NT2/D1 (cell line): ENCODE measurements at regions not wholly inside any gene's neighbourhood (a gene's known extent, or its start where the extent isn't known, plus 50 kb on each side); places are given as distances from the start of the nearest gene placed in this dataset.

Source experiments
- DNase-seq: peaks from one replicate; pipeline ENCODE4 v3.0.0-alpha.2; 2011; ENCODE audit warnings: low read depth, low spot score
- H3K27me3 ChIP-seq: 2 replicates; pipeline ENCODE4 v1.6.0; 2011; ENCODE audit warnings: mild to moderate bottlenecking; ENCODE audit not compliant: insufficient read length, insufficient read depth
- H3K36me3 ChIP-seq: 2 replicates; pipeline ENCODE4 v1.6.1; 2011; ENCODE audit warnings: mild to moderate bottlenecking, low read length, mixed read lengths; ENCODE audit not compliant: insufficient read depth, insufficient read length
- H3K4me1 ChIP-seq: 2 replicates; pipeline ENCODE4 v1.5.1; 2011; ENCODE audit not compliant: insufficient read depth, insufficient read length
- H3K4me3 ChIP-seq: 2 replicates; pipeline ENCODE4 v1.5.1; 2011; ENCODE audit warnings: low read depth; ENCODE audit not compliant: insufficient read length
- H3K9ac ChIP-seq: 2 replicates; pipeline ENCODE4 v1.6.0; 2011; ENCODE audit warnings: low read depth; ENCODE audit not compliant: insufficient read length
- H3K9me3 ChIP-seq: 2 replicates; pipeline ENCODE4 v1.5.1; 2011; ENCODE audit warnings: mild to moderate bottlenecking, low read length; ENCODE audit not compliant: insufficient read depth
- SUZ12 ChIP-seq: IDR thresholded peaks from 2 replicates; pipeline ENCODE4 v1.6.1; 2011; ENCODE audit not compliant: insufficient read length, insufficient read depth; ENCODE audit errors: extremely low read depth
- YY1 ChIP-seq: IDR thresholded peaks from 2 replicates; pipeline ENCODE4 v1.6.1; 2011; ENCODE audit not compliant: insufficient read length, insufficient read depth
- ZNF274 ChIP-seq: IDR thresholded peaks from 2 replicates; pipeline ENCODE4 v1.6.1; 2011; ENCODE audit warnings: mild to moderate bottlenecking, low read depth, low read length

- H3K9me3 ChIP-seq, result no peaks in the 10 kb centered on the region
- H3K36me3 ChIP-seq, result no peaks in the 10 kb centered on the region
- H3K27me3 ChIP-seq, result no peaks in the 10 kb centered on the region
- no peak overlapping the region for H3K9ac ChIP-seq
- DNase-seq, result no peak
- no peaks in the 10 kb centered on the region for H3K4me1 ChIP-seq
- no peak overlapping the region for H3K4me3 ChIP-seq
- TF ChIP-seq ZNF274, result no peak
- no peak for TF ChIP-seq YY1
- TF ChIP-seq SUZ12, result no peak
Measured at GRCh38 chr13:87042946-87043345, 628.2 kb upstream of the SLITRK5 start.

GRCh38 chr13:87052731-87053130, 618.4 kb upstream of the SLITRK5 start:
- Histone ChIP-seq H3K4me1 (no peaks in the 10 kb centered on the region), H3K9me3 (no peaks in the 10 kb centered on the region), H3K4me3 (no peak overlapping the region), H3K27me3 (no peaks in the 10 kb centered on the region), H3K9ac (no peak overlapping the region), H3K36me3 (no peaks in the 10 kb centered on the region)
- no peak for DNase-seq
- no peak for TF ChIP-seq YY1

- TF ChIP-seq YY1 (no peak), ZNF274 (no peak), SUZ12 (no peak)
- Histone ChIP-seq H3K36me3 (no peaks in the 10 kb centered on the region), H3K9me3 (no peaks in the 10 kb centered on the region), H3K9ac (no peak overlapping the region), H3K4me3 (no peak overlapping the region), H3K4me1 (no peaks in the 10 kb centered on the region), H3K27me3 (no peaks in the 10 kb centered on the region)
- DNase-seq, result no peak
Measured at GRCh38 chr13:87057807-87058520, 613.2 kb upstream of the SLITRK5 start.

- no peaks in the 10 kb centered on the region for H3K9me3 ChIP-seq
- H3K36me3 ChIP-seq, result no peaks in the 10 kb centered on the region
- no peaks in the 10 kb centered on the region for H3K27me3 ChIP-seq
- no peak for TF ChIP-seq YY1
- TF ChIP-seq ZNF274, result no peak
- TF ChIP-seq SUZ12, result no peak
- H3K9ac ChIP-seq, result no peak overlapping the region
- no peak for DNase-seq
- H3K4me1 ChIP-seq, result no peaks in the 10 kb centered on the region
- no peak overlapping the region for H3K4me3 ChIP-seq
Measured at GRCh38 chr13:87058786-87059329, 612.3 kb upstream of the SLITRK5 start.

- no peak for DNase-seq
- H3K4me3 ChIP-seq, result no peak overlapping the region
- TF ChIP-seq YY1 (no peak), ZNF274 (no peak), SUZ12 (no peak)
- no peaks in the 10 kb centered on the region for H3K4me1 ChIP-seq
- H3K36me3 ChIP-seq, result no peaks in the 10 kb centered on the region
- no peaks in the 10 kb centered on the region for H3K9me3 ChIP-seq
- no peak overlapping the region for H3K9ac ChIP-seq
- no peaks in the 10 kb centered on the region for H3K27me3 ChIP-seq
Measured at GRCh38 chr13:87078947-87079795, 592.0 kb upstream of the SLITRK5 start.

- no peak overlapping the region for H3K9ac ChIP-seq
- no peaks in the 10 kb centered on the region for H3K36me3 ChIP-seq
- H3K9me3 ChIP-seq, result no peaks in the 10 kb centered on the region
- H3K27me3 ChIP-seq, result no peaks in the 10 kb centered on the region
- H3K4me3 ChIP-seq, result no peak overlapping the region
- TF ChIP-seq ZNF274 (no peak), YY1 (no peak), SUZ12 (no peak)
- no peak for DNase-seq
- H3K4me1 ChIP-seq, result no peaks in the 10 kb centered on the region
Measured at GRCh38 chr13:87080100-87080779, 590.9 kb upstream of the SLITRK5 start.

GRCh38 chr13:87084192-87084591, 587.0 kb upstream of the SLITRK5 start:
- Histone ChIP-seq H3K4me3 (no peak overlapping the region), H3K4me1 (no peaks in the 10 kb centered on the region), H3K9me3 (no peaks in the 10 kb centered on the region), H3K9ac (no peak overlapping the region), H3K27me3 (no peaks in the 10 kb centered on the region), H3K36me3 (no peaks in the 10 kb centered on the region)
- DNase-seq, result no peak
- TF ChIP-seq YY1 (no peak), SUZ12 (no peak), ZNF274 (no peak)
